H9 (cell line): ENCODE measurements at regions not wholly inside any gene's neighbourhood (a gene's known extent, or its start where the extent isn't known, plus 50 kb on each side); places are given as distances from the start of the nearest gene placed in this dataset.

Source experiments
- DNase-seq: peaks from one replicate; pipeline ENCODE4 v3.0.0-alpha.2; 2017
- H2AFZ ChIP-seq: one replicate; pipeline ENCODE4 v1.6.1; 2013; ENCODE audit warnings: mild to moderate bottlenecking, low read length, control low read depth, moderate library complexity
- H2AK5ac ChIP-seq: 2 replicates; pipeline ENCODE4 v1.6.1; 2013; ENCODE audit warnings: low read length, control low read depth, mixed read lengths; ENCODE audit not compliant: insufficient read length
- H2BK120ac ChIP-seq: one replicate; pipeline ENCODE4 v1.6.1; 2013; ENCODE audit warnings: low read depth, mild to moderate bottlenecking, low read length, control low read depth, inconsistent platforms; ENCODE audit not compliant: poor library complexity, severe bottlenecking
- H2BK12ac ChIP-seq: 2 replicates; pipeline ENCODE4 v1.6.1; 2013; ENCODE audit warnings: low read length, control low read depth, mixed read lengths, low read depth; ENCODE audit not compliant: insufficient read length
- H2BK15ac ChIP-seq: 2 replicates; pipeline ENCODE4 v1.6.1; 2013; ENCODE audit warnings: low read depth, low read length, control low read depth
- H2BK20ac ChIP-seq: one replicate; pipeline ENCODE4 v1.6.1; 2013; ENCODE audit warnings: low read depth, mild to moderate bottlenecking, low read length, control low read depth, inconsistent platforms; ENCODE audit not compliant: poor library complexity, severe bottlenecking
- H2BK5ac ChIP-seq: 2 replicates; pipeline ENCODE4 v1.6.1; 2013; ENCODE audit warnings: low read length, control low read depth, mixed read lengths; ENCODE audit not compliant: insufficient read length
- H3K14ac ChIP-seq: 2 replicates; pipeline ENCODE4 v1.6.1; 2013; ENCODE audit warnings: low read length, control low read depth; ENCODE audit not compliant: insufficient read depth
- H3K18ac ChIP-seq: 2 replicates; pipeline ENCODE4 v1.6.1; 2013; ENCODE audit warnings: low read depth, mild to moderate bottlenecking, mixed read lengths, low read length, control low read depth; ENCODE audit not compliant: insufficient read length
- H3K23ac ChIP-seq: 2 replicates; pipeline ENCODE4 v1.6.1; 2013; ENCODE audit warnings: low read length, control low read depth, mixed read lengths, low read depth; ENCODE audit not compliant: insufficient read length
- H3K23me2 ChIP-seq: 2 replicates; pipeline ENCODE4 v1.6.1; 2013; ENCODE audit warnings: low read depth, mild to moderate bottlenecking, mixed read lengths, low read length, control low read depth; ENCODE audit not compliant: insufficient read length, poor library complexity, severe bottlenecking
- H3K27ac ChIP-seq: 2 replicates; pipeline ENCODE4 v1.5.1; 2013; ENCODE audit warnings: low read length, control low read depth, mixed read lengths, low read depth; ENCODE audit not compliant: insufficient read length
- H3K27me3 ChIP-seq: 2 replicates; pipeline ENCODE4 v1.6.1; 2013; ENCODE audit warnings: low read length, control low read depth, inconsistent platforms; ENCODE audit not compliant: insufficient read depth
- H3K4ac ChIP-seq: 2 replicates; pipeline ENCODE4 v1.6.1; 2013; ENCODE audit warnings: low read depth, mild to moderate bottlenecking, control low read depth, inconsistent platforms, low read length, moderate library complexity
- H3K4me1 ChIP-seq: 2 replicates; pipeline ENCODE4 v1.6.1; 2013; ENCODE audit warnings: low read length, control low read depth, inconsistent platforms; ENCODE audit not compliant: insufficient read depth
- H3K4me2 ChIP-seq: 2 replicates; pipeline ENCODE4 v1.6.1; 2013; ENCODE audit warnings: low read length, control low read depth, mixed read lengths; ENCODE audit not compliant: insufficient read length, insufficient read depth
- H3K56ac ChIP-seq: 2 replicates; pipeline ENCODE4 v1.6.1; 2013; ENCODE audit warnings: low read depth, mild to moderate bottlenecking, mixed read lengths, low read length, control low read depth; ENCODE audit not compliant: insufficient read length
- H3K79me1 ChIP-seq: 2 replicates; pipeline ENCODE4 v1.6.1; 2013; ENCODE audit warnings: low read depth, mild to moderate bottlenecking, moderate library complexity, low read length, control low read depth, inconsistent platforms; ENCODE audit not compliant: insufficient read depth, poor library complexity, severe bottlenecking
- H3K79me2 ChIP-seq: 2 replicates; pipeline ENCODE4 v1.6.1; 2013; ENCODE audit warnings: low read length, control low read depth, inconsistent platforms; ENCODE audit not compliant: insufficient read depth
- H3K9ac ChIP-seq: 2 replicates; pipeline ENCODE4 v1.6.1; 2013; ENCODE audit warnings: low read length, control low read depth, mixed read lengths; ENCODE audit not compliant: insufficient read length; ENCODE audit errors: extremely low read depth
- H3K9me3 ChIP-seq: one replicate; pipeline ENCODE4 v1.6.1; 2013; ENCODE audit warnings: low read depth, low read length, inconsistent platforms; ENCODE audit not compliant: control insufficient read depth
- H3T11ph ChIP-seq: one replicate; pipeline ENCODE4 v1.6.1; 2013; ENCODE audit warnings: mild to moderate bottlenecking, low read length, control low read depth, inconsistent platforms
- H4K20me1 ChIP-seq: one replicate; pipeline ENCODE4 v1.6.1; 2013; ENCODE audit not compliant: control insufficient read depth, insufficient read length, insufficient read depth
- H4K5ac ChIP-seq: 2 replicates; pipeline ENCODE4 v1.6.1; 2013; ENCODE audit warnings: low read depth, mild to moderate bottlenecking, mixed read lengths, low read length, control low read depth; ENCODE audit not compliant: insufficient read length
- H4K8ac ChIP-seq: replicated peaks from 2 replicates; pipeline ENCODE4 v1.6.1; 2013; ENCODE audit warnings: low read length, control low read depth, mixed read lengths, low read depth; ENCODE audit not compliant: insufficient read length
- H4K91ac ChIP-seq: 2 replicates; pipeline ENCODE4 v1.6.1; 2013; ENCODE audit warnings: low read depth, mild to moderate bottlenecking, moderate library complexity, mixed read lengths, low read length, control low read depth; ENCODE audit not compliant: insufficient read length
- H3K27ac Mint-ChIP-seq, 3 experiments: 2 replicates in 2 of 3; 3 replicates in 1 of 3; pipeline ENCODE4 v1.8.0; 2020 to 2021; ENCODE audit warnings: mixed read lengths in 3 of 3, mild to moderate bottlenecking in 1 of 3, moderate library complexity in 1 of 3
- H3K27me3 Mint-ChIP-seq: 2 replicates; pipeline ENCODE4 v1.8.0; 2021; ENCODE audit warnings: low read depth, mild to moderate bottlenecking, moderate library complexity, mixed read lengths
- H3K36me3 Mint-ChIP-seq, 3 experiments: 2 replicates in 2 of 3; 3 replicates in 1 of 3; pipeline ENCODE4 v1.8.0; 2020 to 2021; ENCODE audit warnings: low read depth in 3 of 3, mixed read lengths in 3 of 3; ENCODE audit not compliant: insufficient read depth in 1 of 3
- H3K4me1 Mint-ChIP-seq, 2 experiments: 2 replicates each; pipeline ENCODE4 v1.8.0; 2020; ENCODE audit warnings: mixed read lengths in 2 of 2
- H3K4me3 Mint-ChIP-seq, 2 experiments: 2 replicates in 1 of 2; 3 replicates in 1 of 2; pipeline ENCODE4 v1.8.0; 2020 to 2021; ENCODE audit warnings: mild to moderate bottlenecking in 2 of 2, mixed read lengths in 2 of 2, moderate library complexity in 1 of 2
- H3K9me3 Mint-ChIP-seq, 2 experiments: 2 replicates in 1 of 2; 3 replicates in 1 of 2; pipeline ENCODE4 v1.8.0; 2020; ENCODE audit warnings: mild to moderate bottlenecking in 2 of 2, mixed read lengths in 2 of 2, moderate library complexity in 1 of 2
- WGBS: extraction: QIAGEN DNeasy Blood & Tissue Kit; methylation state at CpG from one replicate; pipeline ENCODE4 v1.1.7; 2013; ENCODE audit warnings: missing lambda C conversion rate, low lambda C conversion rate, mixed read lengths; ENCODE audit not compliant: insufficient read length; ENCODE audit errors: extremely low coverage; 5-methylcytosine and 5-hydroxymethylcytosine counted together
- TF ChIP-seq, protein P1 (sequence below): fragments of 200-600 bp; sonication (generic); conservative IDR thresholded peaks from 3 replicates; pipeline ENCODE4 v1.8.0; 2021; ENCODE audit warnings: antibody characterized with exemption, mild to moderate bottlenecking

DNA sequence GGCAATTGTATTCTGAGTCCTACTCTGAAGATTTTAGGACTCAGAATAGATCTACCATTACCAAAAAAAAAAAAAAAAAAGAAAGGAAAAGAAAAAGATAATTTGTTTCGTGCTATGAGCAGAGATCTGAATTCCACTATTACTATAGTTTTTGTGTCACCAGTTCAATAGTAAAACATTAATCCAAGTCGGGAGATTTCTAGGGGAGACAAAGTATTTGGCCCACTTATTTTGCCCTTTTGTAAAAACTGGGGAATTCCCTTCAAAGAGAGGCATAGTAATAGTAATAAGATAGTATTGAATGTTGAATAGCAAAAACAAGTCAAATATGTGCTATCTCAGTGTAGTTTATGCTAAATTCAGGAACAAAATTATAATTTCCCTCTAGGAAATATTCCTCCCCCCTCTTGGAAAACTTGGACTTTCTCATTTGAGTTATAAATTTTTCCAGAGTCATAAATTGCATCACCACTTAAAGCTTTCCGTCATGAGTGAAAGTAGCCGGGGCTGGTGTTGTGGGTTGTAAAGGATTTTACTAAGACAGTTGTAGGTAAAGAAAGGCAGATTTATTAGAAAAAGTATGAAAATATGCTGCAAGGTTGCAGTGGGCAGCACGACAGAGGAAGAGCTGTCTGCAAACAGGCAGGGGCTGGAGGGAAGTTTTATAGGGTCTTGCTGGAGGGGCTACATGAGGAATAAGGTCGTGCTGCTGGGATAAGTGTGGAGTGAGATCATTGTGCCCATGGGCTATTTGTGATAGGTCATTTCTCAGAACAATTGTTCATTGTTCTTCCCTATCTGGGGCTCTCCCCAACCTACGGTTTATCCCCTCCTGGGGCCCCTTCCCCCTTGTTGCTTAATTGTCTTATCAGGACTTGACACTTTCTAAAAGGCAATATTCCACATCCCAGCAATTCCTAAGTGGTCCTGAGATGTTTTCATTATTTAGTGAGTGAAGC lies 1009.9 kb downstream of the PLA2G4A start:
- no peak overlapping the region for H2BK12ac ChIP-seq
- H3K4me1 Mint-ChIP-seq: no peaks in the 10 kb centered on the region
- no peaks in the 10 kb centered on the region for H3K23me2 ChIP-seq
- H3K56ac ChIP-seq: no peak overlapping the region
- no peak overlapping the region for H2BK5ac ChIP-seq
- no peak overlapping the region for H3K4ac ChIP-seq
- peaks cover 23 to 26% of the 10 kb centered on the region in 2 experiments for H3K9me3 Mint-ChIP-seq
- no peaks in the 10 kb centered on the region for H3K27me3 ChIP-seq
- no peak overlapping the region for H3K14ac ChIP-seq
- no peak overlapping the region for H2AK5ac ChIP-seq
- H2BK15ac ChIP-seq: no peak overlapping the region
- no peak overlapping the region for H3K27ac ChIP-seq
- WGBS: no CpG with 5 or more reads among the region's 7 CpGs
- TF ChIP-seq, protein P1, sequence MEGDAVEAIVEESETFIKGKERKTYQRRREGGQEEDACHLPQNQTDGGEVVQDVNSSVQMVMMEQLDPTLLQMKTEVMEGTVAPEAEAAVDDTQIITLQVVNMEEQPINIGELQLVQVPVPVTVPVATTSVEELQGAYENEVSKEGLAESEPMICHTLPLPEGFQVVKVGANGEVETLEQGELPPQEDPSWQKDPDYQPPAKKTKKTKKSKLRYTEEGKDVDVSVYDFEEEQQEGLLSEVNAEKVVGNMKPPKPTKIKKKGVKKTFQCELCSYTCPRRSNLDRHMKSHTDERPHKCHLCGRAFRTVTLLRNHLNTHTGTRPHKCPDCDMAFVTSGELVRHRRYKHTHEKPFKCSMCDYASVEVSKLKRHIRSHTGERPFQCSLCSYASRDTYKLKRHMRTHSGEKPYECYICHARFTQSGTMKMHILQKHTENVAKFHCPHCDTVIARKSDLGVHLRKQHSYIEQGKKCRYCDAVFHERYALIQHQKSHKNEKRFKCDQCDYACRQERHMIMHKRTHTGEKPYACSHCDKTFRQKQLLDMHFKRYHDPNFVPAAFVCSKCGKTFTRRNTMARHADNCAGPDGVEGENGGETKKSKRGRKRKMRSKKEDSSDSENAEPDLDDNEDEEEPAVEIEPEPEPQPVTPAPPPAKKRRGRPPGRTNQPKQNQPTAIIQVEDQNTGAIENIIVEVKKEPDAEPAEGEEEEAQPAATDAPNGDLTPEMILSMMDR: no peak
- no peaks in the 10 kb centered on the region for H3K79me2 ChIP-seq
- no peak overlapping the region for H2BK20ac ChIP-seq
- no peak overlapping the region; a peak in 1 of 7 replicates for H3K27ac Mint-ChIP-seq
- H3K9ac ChIP-seq: no peak overlapping the region
- H3K4me3 Mint-ChIP-seq: no peak overlapping the region
- H3T11ph ChIP-seq: no peak overlapping the region
- H3K79me1 ChIP-seq: no peaks in the 10 kb centered on the region
- no peak overlapping the region for H2AFZ ChIP-seq
- peaks cover 10% of the 10 kb centered on the region for H3K9me3 ChIP-seq
- H3K18ac ChIP-seq: no peak overlapping the region
- H3K4me1 ChIP-seq: no peaks in the 10 kb centered on the region
- H4K8ac ChIP-seq: no peak overlapping the region
- no peak overlapping the region for H3K4me2 ChIP-seq
- H3K27me3 Mint-ChIP-seq: no peaks in the 10 kb centered on the region
- no peak overlapping the region for H4K5ac ChIP-seq
- no peak for DNase-seq
- no peak overlapping the region for H2BK120ac ChIP-seq
- no peak overlapping the region for H3K23ac ChIP-seq
- H3K36me3 Mint-ChIP-seq: peaks cover 4 to 28% (median 7%) of the 10 kb centered on the region in 3 experiments; a peak in 5 of 7 replicates
- no peak overlapping the region for H4K91ac ChIP-seq
- no peaks in the 10 kb centered on the region for H4K20me1 ChIP-seq
